GM10248 (cell line): ENCODE measurements at regions not wholly inside any gene's neighbourhood (a gene's known extent, or its start where the extent isn't known, plus 50 kb on each side); places are given as distances from the start of the nearest gene placed in this dataset.
A peak's percentile ranks its signal among the peaks of the same experiment; 100 is the strongest.

Experiments
- CTCF ChIA-PET: fragments of 300-600 bp; sonication (Branson Sonifier 250); formaldehyde crosslinking; extraction: SDS; loops from one replicate; lab custom pipeline; 2021; ENCODE audit warnings: antibody characterized with exemption; lab: Yijun Ruan, JAX
- POLR2A ChIA-PET: fragments of 350-650 bp; sonication (Branson Sonifier 250); formaldehyde crosslinking; extraction: SDS; loops from one replicate; lab custom pipeline; 2020; ENCODE audit warnings: antibody characterized with exemption; lab: Yijun Ruan, JAX
- DNase-seq: peaks from one replicate; pipeline ENCODE4 v3.0.0; 2012; ENCODE audit errors: extremely low spot score
- CTCF ChIP-seq: IDR thresholded peaks from 2 replicates; pipeline ENCODE4 v1.5.1; 2012; ENCODE audit warnings: mild to moderate bottlenecking, low read depth; ENCODE audit errors: extremely low read depth, missing control alignments, control extremely low read depth

DNA sequence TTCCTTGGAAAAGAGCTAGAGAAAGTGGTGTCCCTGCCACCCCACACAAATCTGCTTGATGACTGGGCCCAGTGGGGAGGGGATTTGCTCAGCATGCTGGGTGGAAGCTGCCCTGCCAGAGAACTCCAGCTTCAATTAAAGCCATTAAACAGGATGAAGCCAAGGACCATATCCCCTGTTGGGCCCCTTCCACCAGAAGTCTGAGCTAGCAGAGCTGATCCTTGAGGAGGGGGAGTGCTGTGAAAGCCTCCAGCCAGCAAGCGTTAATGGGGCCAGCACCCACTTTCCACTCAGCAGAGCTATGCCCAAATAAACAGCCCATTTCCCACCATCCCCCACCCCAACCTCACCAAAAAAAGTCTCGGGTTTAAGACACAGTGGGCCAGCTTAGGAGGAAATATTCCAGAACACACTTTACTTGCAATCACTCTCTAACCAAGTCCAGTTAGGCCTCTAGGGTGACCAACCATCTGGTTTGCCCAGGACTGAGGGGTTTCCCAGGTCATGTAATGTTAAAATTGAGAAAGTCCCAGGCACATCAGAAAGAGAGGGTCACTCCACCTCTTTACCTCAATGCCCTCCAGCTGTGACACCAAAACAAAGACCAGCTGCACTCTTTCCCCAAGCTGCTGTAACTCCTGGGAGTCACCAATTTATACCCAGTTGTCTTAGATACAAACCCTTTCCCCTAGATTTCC, 132.3 kb downstream of the FOXI3 start:
- TF ChIP-seq CTCF, result no peak
- CTCF ChIA-PET, result interaction anchor here (0.9 to 1.6 kb wide), 2 partner anchors 8 to 32 kb away, joined by 3 to 5 read pairs; no protein-coding TSS in a partner anchor
- POLR2A ChIA-PET, result no interaction called here
- DNase-seq, result no peak

DNA sequence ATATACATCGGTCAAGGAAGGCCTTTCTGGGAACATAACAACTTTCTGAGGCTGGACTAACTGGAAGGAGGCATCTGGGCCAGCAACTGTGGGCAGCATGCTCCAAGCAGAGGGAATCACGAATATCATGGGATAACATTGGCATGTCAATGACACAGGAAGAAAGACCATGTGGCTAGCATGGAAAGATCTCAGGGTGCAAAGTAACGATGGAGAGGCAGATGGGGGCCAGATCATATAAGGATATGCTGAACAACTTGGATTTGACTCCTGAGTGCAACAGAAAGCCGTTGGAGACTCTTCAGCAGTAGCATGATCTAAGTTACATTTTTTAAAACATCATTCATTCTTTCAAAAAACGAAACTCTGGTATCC, 133.6 kb downstream of the FOXI3 start:
- DNase-seq, result no peak
- POLR2A ChIA-PET, result no interaction called here
- CTCF ChIA-PET, result no interaction called here
- TF ChIP-seq CTCF, result no peak

DNA sequence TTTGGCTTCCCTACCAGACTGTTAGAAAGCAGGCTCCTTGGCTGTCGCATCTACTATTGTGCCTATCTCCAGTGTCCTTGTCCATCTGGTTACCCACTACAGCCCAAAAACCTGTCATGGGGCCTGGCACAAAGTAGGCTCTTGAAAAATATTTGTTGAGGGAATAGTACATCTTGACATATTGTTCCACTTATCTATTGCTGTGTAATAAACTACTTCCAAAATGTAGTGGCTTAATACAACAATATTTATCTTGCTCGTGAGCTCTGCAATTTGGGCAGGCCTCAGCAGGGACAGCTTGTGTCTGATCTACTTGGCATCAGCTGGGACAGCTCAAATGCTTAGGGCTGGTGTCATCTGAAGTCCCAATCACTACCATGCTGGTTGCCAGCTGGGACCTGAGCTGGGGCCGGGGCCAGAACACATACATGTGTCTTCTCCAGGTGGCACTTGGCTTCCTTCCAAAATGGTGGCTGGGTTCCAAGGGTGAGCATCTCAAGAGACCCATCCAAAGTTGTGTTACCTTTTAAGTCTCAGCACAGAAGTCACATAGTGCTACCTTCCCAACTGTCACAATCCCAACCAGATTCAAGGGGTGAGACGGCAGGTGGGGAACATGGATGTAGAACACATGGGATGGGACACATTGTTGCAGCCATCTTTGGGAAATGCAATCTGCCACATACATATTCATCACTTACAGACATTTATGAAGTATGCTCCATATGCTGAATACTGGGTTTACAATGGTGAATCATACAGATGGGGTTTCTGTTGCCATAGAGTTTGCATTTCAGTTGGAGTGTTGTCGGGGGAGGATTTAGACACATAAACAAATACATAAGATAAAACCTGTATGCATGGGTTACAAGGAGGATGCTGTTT, 134.2 kb downstream of the FOXI3 start:
- TF ChIP-seq CTCF, result no peak
- CTCF ChIA-PET, result no interaction called here
- POLR2A ChIA-PET, result no interaction called here
- no peak for DNase-seq

- no peak for TF ChIP-seq CTCF
- CTCF ChIA-PET, result no interaction called here
- no peak for DNase-seq
- POLR2A ChIA-PET, result no interaction called here
These were observed 140.6 kb downstream of the THNSL2 start for GRCh38 chr2:88310787-88311186.

- peak; percentile 36 for TF ChIP-seq CTCF
- peak; percentile 37 for DNase-seq
- POLR2A ChIA-PET, result no interaction called here
- CTCF ChIA-PET, result no interaction called here
These were observed 137.7 kb downstream of the THNSL2 start for GRCh38 chr2:88307817-88308216.

GRCh38 chr2:88303865-88304264, 133.7 kb downstream of the THNSL2 start:
- ChIA-PET CTCF (no interaction called here), POLR2A (no interaction called here)
- DNase-seq, result no peak
- no peak for TF ChIP-seq CTCF
